LNCaP clone FGC (cell line): ENCODE measurements at regions not wholly inside any gene's neighbourhood (a gene's known extent, or its start where the extent isn't known, plus 50 kb on each side); places are given as distances from the start of the nearest gene placed in this dataset.

Source experiments
- DNase-seq: peaks from one replicate; pipeline ENCODE4 v3.0.0-alpha.2; 2011; ENCODE audit warnings: low read depth
- H3K4me3 ChIP-seq: 2 replicates; pipeline ENCODE4 v1.5.1; 2011; ENCODE audit warnings: mild to moderate bottlenecking, low read depth, low read length, control low read depth
- CTCF ChIP-seq: IDR thresholded peaks from 2 replicates; pipeline ENCODE4 v1.5.1; 2012; ENCODE audit warnings: mild to moderate bottlenecking; ENCODE audit not compliant: control insufficient read depth, insufficient read depth; ENCODE audit errors: extremely low read depth

- no peak for DNase-seq
- TF ChIP-seq CTCF, result no peak
- no peak overlapping the region for H3K4me3 ChIP-seq
Observed at GRCh38 chr1:170309389-170310013, 163.7 kb downstream of the NTMT2 start.

GRCh38 chr1:170310014-170310405 is 164.3 kb downstream of the NTMT2 start:
- no peak for TF ChIP-seq CTCF
- no peak overlapping the region for H3K4me3 ChIP-seq
- DNase-seq, result no peak

- no peak for DNase-seq
- no peak overlapping the region for H3K4me3 ChIP-seq
- TF ChIP-seq CTCF, result no peak
Observed at GRCh38 chr1:170310951-170311350, 165.2 kb downstream of the NTMT2 start.

GRCh38 chr1:170313306-170313705 is 167.5 kb downstream of the NTMT2 start:
- DNase-seq, result no peak
- no peak overlapping the region for H3K4me3 ChIP-seq
- no peak for TF ChIP-seq CTCF

- no peak for TF ChIP-seq CTCF
Observed at GRCh38 chr1:170316270-170316669, 170.5 kb downstream of the NTMT2 start.

GRCh38 chr1:170318141-170318540 is 172.4 kb downstream of the NTMT2 start:
- DNase-seq, result no peak
- no peak for TF ChIP-seq CTCF

More at GRCh38 chr1:170316270-170316669, 170.5 kb downstream of the NTMT2 start:
- H3K4me3 ChIP-seq, result no peak overlapping the region
- DNase-seq, result no peak

GRCh38 chr1:170318736-170319135 is 173.0 kb downstream of the NTMT2 start:
- no peak overlapping the region for H3K4me3 ChIP-seq
- DNase-seq, result no peak
- TF ChIP-seq CTCF, result no peak

More at GRCh38 chr1:170318141-170318540, 172.4 kb downstream of the NTMT2 start:
- H3K4me3 ChIP-seq, result no peak overlapping the region
